Hepatocyte (in vitro differentiated cells): ENCODE measurements at regions not wholly inside any gene's neighbourhood (a gene's known extent, or its start where the extent isn't known, plus 50 kb on each side); places are given as distances from the start of the nearest gene placed in this dataset.

Experiments
- CTCF ChIP-seq: fragments of 200-600 bp; sonication (generic); IDR thresholded peaks from 2 replicates; pipeline ENCODE4 v1.5.1; 2016; ENCODE audit warnings: antibody characterized with exemption, mild to moderate bottlenecking; ENCODE audit not compliant: poor library complexity
- EZH2phosphoT487 ChIP-seq: fragments of 200-600 bp; sonication (generic); IDR thresholded peaks from one replicate; pipeline ENCODE4 v1.6.1; 2018; ENCODE audit warnings: antibody characterized with exemption, mild to moderate bottlenecking, low read depth, moderate library complexity; ENCODE audit not compliant: unreplicated experiment, severe bottlenecking

DNA sequence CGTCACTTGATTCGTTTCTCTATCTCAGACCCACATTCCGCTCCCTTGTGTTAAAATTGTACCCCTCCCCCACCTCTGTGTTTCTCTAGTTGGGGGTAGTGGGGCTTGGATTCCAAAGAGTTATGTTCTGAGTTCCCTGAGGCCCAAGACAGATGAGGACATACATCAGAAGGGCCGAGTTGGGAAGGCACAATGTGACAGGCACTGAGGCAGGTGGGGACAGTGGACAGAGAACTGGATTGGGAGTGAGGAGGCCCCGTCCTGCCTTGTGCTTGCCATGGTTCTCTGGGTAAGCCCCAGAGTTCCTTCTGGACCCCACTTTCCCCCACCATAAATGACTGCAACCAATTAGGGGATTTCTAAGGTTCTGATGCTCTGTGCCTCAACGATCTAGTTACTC, 80.5 kb upstream of the ETV3 start:
- TF ChIP-seq CTCF (no peak), EZH2phosphoT487 (no peak)
